Skeletal muscle cell (primary cell): ENCODE measurements at regions not wholly inside any gene's neighbourhood (a gene's known extent, or its start where the extent isn't known, plus 50 kb on each side); places are given as distances from the start of the nearest gene placed in this dataset.
"Not testable (repeated sequence)": the region's sequence is repeated elsewhere in the genome, so short reads cannot be mapped to it uniquely, and the experiment has no call there.

Source experiments
- DNase-seq: peaks from one replicate; pipeline ENCODE4 v3.0.0-alpha.2; 2010; ENCODE audit warnings: low read depth
- H3K4me3 ChIP-seq: 2 replicates; pipeline ENCODE4 v1.5.1; 2011; ENCODE audit warnings: low read depth, mild to moderate bottlenecking, control low read depth, low read length, moderate library complexity

- H3K4me3 ChIP-seq: no peak overlapping the region
- no peak for DNase-seq
Measured at GRCh38 chr2:123359636-123360035, 665.5 kb upstream of the CNTNAP5 start.

- H3K4me3 ChIP-seq: no peak overlapping the region
- no peak for DNase-seq
Measured at GRCh38 chr2:123362671-123363440, 662.2 kb upstream of the CNTNAP5 start.

- DNase-seq: no peak
- no peak overlapping the region for H3K4me3 ChIP-seq
Measured at GRCh38 chr2:123363826-123364225, 661.3 kb upstream of the CNTNAP5 start.

- no peak for DNase-seq
- no peak overlapping the region for H3K4me3 ChIP-seq
Measured at GRCh38 chr2:123364243-123364896, 660.7 kb upstream of the CNTNAP5 start.

- no peak overlapping the region for H3K4me3 ChIP-seq
- DNase-seq: no peak
Measured at GRCh38 chr2:123366239-123366837, 658.7 kb upstream of the CNTNAP5 start.

- no peak for DNase-seq
- no peak overlapping the region for H3K4me3 ChIP-seq
Measured at GRCh38 chr2:123370186-123370585, 654.9 kb upstream of the CNTNAP5 start.

- no peak for DNase-seq
- H3K4me3 ChIP-seq: no peak overlapping the region
Measured at GRCh38 chr2:123371535-123371934, 653.6 kb upstream of the CNTNAP5 start.

GRCh38 chr2:123380370-123380935 is 644.6 kb upstream of the CNTNAP5 start:
- H3K4me3 ChIP-seq: no peak overlapping the region
- no peak for DNase-seq

GRCh38 chr2:123415678-123416077 is 609.4 kb upstream of the CNTNAP5 start:
- H3K4me3 ChIP-seq: no peak overlapping the region
- DNase-seq: no peak

GRCh38 chr2:123419976-123420375 is 605.1 kb upstream of the CNTNAP5 start:
- no peak overlapping the region for H3K4me3 ChIP-seq
- DNase-seq: no peak

GRCh38 chr2:123434546-123435395 is 590.3 kb upstream of the CNTNAP5 start:
- H3K4me3 ChIP-seq: no peak overlapping the region
- DNase-seq: no peak

GRCh38 chr2:123438251-123438650 is 586.8 kb upstream of the CNTNAP5 start:
- no peak for DNase-seq
- no peak overlapping the region for H3K4me3 ChIP-seq

- no peak overlapping the region for H3K4me3 ChIP-seq
- no peak for DNase-seq
Measured at GRCh38 chr2:123438675-123439074, 586.4 kb upstream of the CNTNAP5 start.

- H3K4me3 ChIP-seq: no peak overlapping the region
- no peak for DNase-seq
Measured at GRCh38 chr2:123448801-123449200, 576.3 kb upstream of the CNTNAP5 start.

- no peak overlapping the region for H3K4me3 ChIP-seq
- DNase-seq: no peak
Measured at GRCh38 chr2:123451542-123451941, 573.5 kb upstream of the CNTNAP5 start.

GRCh38 chr2:123453046-123453700 is 571.9 kb upstream of the CNTNAP5 start:
- no peak for DNase-seq
- H3K4me3 ChIP-seq: no peak overlapping the region

GRCh38 chr2:123453772-123454171 is 571.3 kb upstream of the CNTNAP5 start:
- DNase-seq: peak; percentile 9
- H3K4me3 ChIP-seq: no peak overlapping the region

- H3K4me3 ChIP-seq, DNase-seq: not testable (repeated sequence)
Measured at GRCh38 chr2:123455234-123455633, 569.9 kb upstream of the CNTNAP5 start.

- no peak overlapping the region for H3K4me3 ChIP-seq
Measured at GRCh38 chr2:123456416-123456815, 568.7 kb upstream of the CNTNAP5 start.

More at GRCh38 chr2:123456416-123456815, 568.7 kb upstream of the CNTNAP5 start:
- no peak for DNase-seq
